Progenitor cell of endocrine pancreas (in vitro differentiated cells): ENCODE measurements at regions not wholly inside any gene's neighbourhood (a gene's known extent, or its start where the extent isn't known, plus 50 kb on each side); places are given as distances from the start of the nearest gene placed in this dataset.

Experiments used
- DNase-seq: peaks from one replicate; pipeline ENCODE4 v3.0.0; 2021; ENCODE audit warnings: low spot score; ENCODE audit not compliant: unreplicated experiment
- H3K27ac Mint-ChIP-seq: 2 replicates; pipeline ENCODE4 v1.8.0; 2021; ENCODE audit warnings: mild to moderate bottlenecking, moderate library complexity, mixed read lengths
- H3K27me3 Mint-ChIP-seq: 2 replicates; pipeline ENCODE4 v1.8.0; 2021; ENCODE audit warnings: mixed read lengths
- H3K36me3 Mint-ChIP-seq: 2 replicates; pipeline ENCODE4 v1.8.0; 2022; ENCODE audit warnings: mixed read lengths; ENCODE audit not compliant: insufficient read depth
- H3K4me1 Mint-ChIP-seq: 2 replicates; pipeline ENCODE4 v1.8.0; 2021; ENCODE audit warnings: low read depth, mixed read lengths
- H3K4me3 Mint-ChIP-seq: 2 replicates; pipeline ENCODE4 v1.8.0; 2021; ENCODE audit warnings: low read depth, mild to moderate bottlenecking, moderate library complexity, mixed read lengths
- H3K9me3 Mint-ChIP-seq: 2 replicates; pipeline ENCODE4 v1.8.0; 2021; ENCODE audit warnings: low read depth, mixed read lengths
- TF ChIP-seq, protein P1 (sequence below): fragments of 200-600 bp; sonication (generic); IDR thresholded peaks from one replicate; pipeline ENCODE4 v1.5.0; 2021; ENCODE audit warnings: antibody characterized with exemption, mild to moderate bottlenecking; ENCODE audit not compliant: unreplicated experiment

DNA sequence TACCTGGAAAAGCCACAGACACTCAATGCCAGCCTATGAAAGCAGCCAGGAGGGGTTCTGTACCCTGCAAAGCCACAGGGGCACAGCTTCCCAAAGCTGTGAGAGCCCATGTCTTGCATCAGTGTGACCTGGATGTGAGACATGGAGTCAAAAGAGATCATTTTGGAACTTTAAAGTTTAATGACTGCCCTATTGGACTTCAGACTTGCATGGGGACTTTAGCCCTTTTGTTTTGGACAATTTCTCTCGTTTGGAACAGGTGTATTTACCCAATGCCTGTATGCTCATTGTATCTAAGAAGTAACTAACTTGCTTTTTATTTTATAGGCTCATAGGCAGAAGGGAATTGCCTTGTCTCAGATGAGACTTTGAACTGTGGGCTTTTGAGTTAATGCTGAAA lies 244.9 kb upstream of the TYRP1 start:
- Mint-ChIP-seq H3K36me3 (no peaks in the 10 kb centered on the region), H3K4me3 (no peak overlapping the region), H3K9me3 (peaks cover 8% of the 10 kb centered on the region), H3K27ac (no peak overlapping the region), H3K27me3 (no peaks in the 10 kb centered on the region), H3K4me1 (no peaks in the 10 kb centered on the region)
- no peak for DNase-seq
- TF ChIP-seq, protein P1, sequence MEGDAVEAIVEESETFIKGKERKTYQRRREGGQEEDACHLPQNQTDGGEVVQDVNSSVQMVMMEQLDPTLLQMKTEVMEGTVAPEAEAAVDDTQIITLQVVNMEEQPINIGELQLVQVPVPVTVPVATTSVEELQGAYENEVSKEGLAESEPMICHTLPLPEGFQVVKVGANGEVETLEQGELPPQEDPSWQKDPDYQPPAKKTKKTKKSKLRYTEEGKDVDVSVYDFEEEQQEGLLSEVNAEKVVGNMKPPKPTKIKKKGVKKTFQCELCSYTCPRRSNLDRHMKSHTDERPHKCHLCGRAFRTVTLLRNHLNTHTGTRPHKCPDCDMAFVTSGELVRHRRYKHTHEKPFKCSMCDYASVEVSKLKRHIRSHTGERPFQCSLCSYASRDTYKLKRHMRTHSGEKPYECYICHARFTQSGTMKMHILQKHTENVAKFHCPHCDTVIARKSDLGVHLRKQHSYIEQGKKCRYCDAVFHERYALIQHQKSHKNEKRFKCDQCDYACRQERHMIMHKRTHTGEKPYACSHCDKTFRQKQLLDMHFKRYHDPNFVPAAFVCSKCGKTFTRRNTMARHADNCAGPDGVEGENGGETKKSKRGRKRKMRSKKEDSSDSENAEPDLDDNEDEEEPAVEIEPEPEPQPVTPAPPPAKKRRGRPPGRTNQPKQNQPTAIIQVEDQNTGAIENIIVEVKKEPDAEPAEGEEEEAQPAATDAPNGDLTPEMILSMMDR: no peak

DNA sequence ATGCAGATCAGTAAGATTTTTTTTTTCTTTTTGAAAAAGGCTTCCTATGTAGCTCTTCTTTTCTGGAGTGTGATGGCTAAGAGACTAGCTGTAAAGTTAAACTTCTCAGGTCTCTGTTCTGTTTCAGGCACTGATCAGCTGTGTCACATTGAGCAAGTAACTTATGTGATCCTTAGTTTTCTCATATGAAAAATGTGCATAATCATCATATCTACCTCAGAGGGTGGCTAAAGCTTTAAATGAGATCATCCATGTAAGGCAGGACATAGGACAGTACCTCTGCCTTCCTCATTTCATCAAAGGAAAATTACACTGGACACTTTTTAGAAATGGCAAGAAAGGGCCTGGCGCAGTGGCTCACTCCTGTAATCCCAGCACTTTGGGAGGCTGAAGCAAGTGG lies 235.9 kb upstream of the TYRP1 start:
- TF ChIP-seq, protein P1: no peak
- H3K4me3 Mint-ChIP-seq: no peak overlapping the region
- no peak overlapping the region for H3K27ac Mint-ChIP-seq
- DNase-seq: no peak
- H3K9me3 Mint-ChIP-seq: peaks cover 8% of the 10 kb centered on the region
- H3K36me3 Mint-ChIP-seq: peaks cover 1% of the 10 kb centered on the region
- H3K4me1 Mint-ChIP-seq: peaks cover 20% of the 10 kb centered on the region
- H3K27me3 Mint-ChIP-seq: no peaks in the 10 kb centered on the region

DNA sequence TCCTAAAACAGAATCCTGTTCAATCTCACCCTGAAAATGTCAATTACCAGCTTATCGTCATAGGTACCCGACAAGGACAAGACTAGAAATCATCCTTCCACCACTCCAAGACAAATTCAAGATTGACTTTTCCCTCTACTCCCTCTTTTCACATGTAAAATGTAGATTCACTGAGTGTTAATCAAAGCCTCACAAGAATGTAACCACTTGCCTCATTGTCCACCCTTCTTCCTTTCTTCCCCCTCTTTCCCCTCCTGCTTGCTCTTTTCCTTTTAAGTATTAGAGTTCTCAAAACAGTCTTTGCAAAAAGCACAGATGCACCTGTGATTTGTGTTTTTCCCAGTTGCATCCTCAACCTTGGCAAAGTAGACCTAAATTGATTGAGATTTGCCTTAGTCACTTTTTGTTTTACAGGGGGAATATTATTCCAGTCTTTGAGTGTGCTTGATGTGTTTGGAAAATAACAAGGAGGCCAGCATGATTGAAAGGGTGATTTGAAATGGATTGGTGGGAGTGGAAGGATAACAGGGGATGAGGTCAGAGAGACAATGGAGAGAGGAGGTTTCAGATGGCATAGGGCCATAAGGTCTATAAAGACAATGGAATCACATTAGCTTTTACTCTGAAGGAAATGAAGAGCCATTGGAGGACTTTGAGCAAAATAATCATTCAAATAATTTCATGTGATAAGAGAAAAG lies 231.3 kb upstream of the TYRP1 start:
- Mint-ChIP-seq H3K4me3 (no peak overlapping the region), H3K27me3 (no peaks in the 10 kb centered on the region), H3K27ac (no peak overlapping the region), H3K9me3 (peaks cover 8% of the 10 kb centered on the region), H3K4me1 (peaks cover 29% of the 10 kb centered on the region), H3K36me3 (peaks cover 1% of the 10 kb centered on the region)
- TF ChIP-seq, protein P1: no peak
- no peak for DNase-seq

DNA sequence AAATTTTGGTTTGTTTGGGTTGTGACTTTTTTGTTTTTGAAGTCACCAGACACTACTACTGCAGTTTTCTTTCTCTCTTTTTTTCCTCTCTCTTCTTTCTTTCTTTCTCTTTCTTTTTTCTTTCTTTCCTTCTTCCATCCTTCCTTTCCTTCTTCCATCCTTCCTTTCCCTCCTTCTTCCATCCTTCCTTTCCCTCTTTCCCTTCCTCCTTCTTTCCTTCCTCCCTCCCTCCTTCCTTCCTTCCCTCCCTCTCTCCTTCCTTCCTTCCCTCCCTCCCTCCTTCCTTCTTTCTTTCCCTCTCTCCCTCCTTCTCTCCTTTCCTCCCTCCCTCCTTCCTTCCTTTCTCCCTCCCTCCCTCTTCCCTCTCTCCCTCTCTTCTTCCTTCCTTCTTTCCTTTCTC lies 230.3 kb upstream of the TYRP1 start:
- DNase-seq: no peak
- Mint-ChIP-seq H3K4me1 (peaks cover 22% of the 10 kb centered on the region), H3K27ac (no peak overlapping the region), H3K4me3 (no peak overlapping the region), H3K36me3 (peaks cover 1% of the 10 kb centered on the region), H3K27me3 (no peaks in the 10 kb centered on the region), H3K9me3 (peaks cover 8% of the 10 kb centered on the region)
- TF ChIP-seq, protein P1: no peak

DNA sequence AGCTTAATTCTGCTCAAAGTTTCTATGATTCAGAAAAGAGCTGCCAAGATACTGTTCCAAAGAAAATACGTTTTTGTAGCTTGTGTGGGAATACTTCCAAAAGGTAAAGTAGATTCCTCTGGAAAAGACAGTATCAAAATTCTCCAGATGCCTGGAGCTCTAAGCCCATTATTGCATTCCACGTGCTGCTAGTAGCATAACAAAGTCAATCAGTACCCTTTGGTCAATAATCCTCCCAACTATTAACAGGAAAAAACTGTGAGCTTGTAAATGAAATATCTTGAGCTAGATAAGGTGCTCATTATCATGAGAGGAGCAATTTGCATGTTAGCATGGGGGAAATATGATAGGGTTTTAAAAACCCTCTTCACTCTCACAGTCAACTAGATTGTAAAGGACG lies 229.5 kb upstream of the TYRP1 start:
- H3K27me3 Mint-ChIP-seq: no peaks in the 10 kb centered on the region
- TF ChIP-seq, protein P1: no peak
- peak overlapping the region; percentile 82 for H3K27ac Mint-ChIP-seq
- peaks cover 22% of the 10 kb centered on the region for H3K4me1 Mint-ChIP-seq
- H3K9me3 Mint-ChIP-seq: peaks cover 8% of the 10 kb centered on the region
- DNase-seq: no peak
- peaks cover 1% of the 10 kb centered on the region for H3K36me3 Mint-ChIP-seq
- H3K4me3 Mint-ChIP-seq: no peak overlapping the region
